ENCODE measurements at regions not wholly inside any gene's neighbourhood (a gene's known extent, or its start where the extent isn't known, plus 50 kb on each side); places are given as distances from the start of the nearest gene placed in this dataset.
"Not testable (repeated sequence)": the region's sequence is repeated elsewhere in the genome, so short reads cannot be mapped to it uniquely, and the experiment has no call there.

GRCh38 chr16:7914748-7915147 lies 582.1 kb downstream of the RBFOX1 start:
- ChIA-PET POLR2A (no interaction called here), CTCF (no interaction called here)

DNA sequence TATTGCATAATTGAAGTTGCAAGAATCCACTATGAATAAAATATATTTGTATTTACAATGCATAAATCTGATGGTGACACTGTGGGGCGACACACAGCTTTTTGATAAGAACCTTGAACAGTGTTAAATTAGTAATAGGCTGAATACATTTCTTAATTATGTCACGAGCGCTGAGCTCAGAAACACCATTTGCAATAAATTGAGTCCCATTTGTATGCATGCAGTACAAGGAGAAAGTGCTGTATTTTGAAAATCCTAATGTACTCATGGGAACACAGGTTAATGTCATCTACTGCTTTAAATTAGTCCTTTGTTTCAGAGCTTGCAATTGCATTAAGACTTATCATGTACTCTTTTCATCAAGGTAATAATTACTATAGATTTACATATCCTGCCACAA lies 579.5 kb downstream of the RBFOX1 start:
- ChIA-PET CTCF (no interaction called here), POLR2A (no interaction called here)

- CTCF ChIA-PET: no interaction called here
- POLR2A ChIA-PET: no interaction called here
These were observed 577.5 kb downstream of the RBFOX1 start for GRCh38 chr16:7910116-7910515.

GRCh38 chr16:7888411-7888810 lies 555.8 kb downstream of the RBFOX1 start:
- ChIA-PET CTCF (no interaction called here), POLR2A (no interaction called here)

- ChIA-PET POLR2A (no interaction called here), CTCF (no interaction called here)
These were observed 554.7 kb downstream of the RBFOX1 start for GRCh38 chr16:7887316-7887715.

DNA sequence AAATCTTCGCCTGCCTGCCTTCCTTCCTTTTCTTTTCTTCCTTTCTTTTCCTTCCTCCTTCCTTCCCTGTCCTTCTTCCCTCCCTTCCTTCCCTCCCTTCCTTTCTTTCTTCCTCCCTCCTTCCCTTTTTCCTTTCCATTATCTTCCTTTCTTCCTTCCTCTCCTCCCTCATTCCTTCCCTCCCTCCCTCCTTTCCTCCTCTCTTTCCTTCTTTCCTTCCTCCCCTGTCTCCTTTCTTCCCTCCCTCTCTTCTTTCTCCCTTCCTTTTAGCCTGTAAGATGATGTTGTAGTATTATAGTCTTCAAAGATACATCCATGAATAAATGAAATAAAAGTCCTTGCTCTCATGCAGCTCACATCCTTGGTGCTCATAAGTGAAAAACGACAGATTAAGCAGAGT lies 539.3 kb downstream of the RBFOX1 start:
- POLR2A ChIA-PET: no interaction called here
- CTCF ChIA-PET: no interaction called here

GRCh38 chr16:7871371-7871770 lies 538.7 kb downstream of the RBFOX1 start:
- ChIA-PET POLR2A (no interaction called here), CTCF (no interaction called here)

- ChIA-PET CTCF (no interaction called here), POLR2A (no interaction called here)
These were observed 535.2 kb downstream of the RBFOX1 start for GRCh38 chr16:7867831-7868230.

DNA sequence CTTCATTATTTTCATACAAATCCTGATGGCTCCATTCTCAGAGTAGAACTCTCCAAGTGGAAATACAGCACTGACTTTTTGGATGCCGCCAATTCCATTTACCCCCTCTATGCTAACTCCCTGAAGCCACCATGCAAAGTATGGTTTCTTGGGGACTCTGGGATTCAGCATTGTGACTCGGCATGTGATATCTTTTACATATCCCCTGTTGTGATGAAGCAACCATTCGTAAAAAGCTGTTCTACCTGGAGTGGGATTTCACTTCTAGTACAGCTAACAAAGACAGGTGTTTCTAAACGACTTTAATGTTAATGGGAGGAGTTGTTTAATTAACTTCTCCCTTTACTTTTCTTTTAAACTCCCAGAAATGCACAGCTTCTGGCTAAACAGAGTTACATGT lies 533.5 kb downstream of the RBFOX1 start:
- ChIA-PET CTCF (no interaction called here), POLR2A (no interaction called here)

DNA sequence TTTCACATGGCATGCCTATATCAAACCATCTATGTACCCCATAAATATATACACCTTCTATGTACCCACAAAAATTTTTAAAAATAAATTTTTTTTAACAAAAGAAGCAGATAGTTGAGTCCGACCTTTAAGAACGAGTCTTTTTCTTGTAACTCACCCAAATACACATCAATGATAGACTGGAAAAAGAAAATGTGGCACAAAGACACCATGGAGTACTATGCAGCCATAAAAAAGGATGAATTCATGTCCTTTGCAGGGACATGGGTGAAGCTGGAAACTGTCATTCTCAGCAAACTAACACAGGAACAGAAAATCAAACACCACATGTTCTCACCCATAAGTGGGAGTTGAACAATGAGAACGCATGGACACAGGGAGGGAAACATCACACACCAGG lies 532.7 kb downstream of the RBFOX1 start:
- CTCF ChIA-PET, POLR2A ChIA-PET: not testable (repeated sequence)

DNA sequence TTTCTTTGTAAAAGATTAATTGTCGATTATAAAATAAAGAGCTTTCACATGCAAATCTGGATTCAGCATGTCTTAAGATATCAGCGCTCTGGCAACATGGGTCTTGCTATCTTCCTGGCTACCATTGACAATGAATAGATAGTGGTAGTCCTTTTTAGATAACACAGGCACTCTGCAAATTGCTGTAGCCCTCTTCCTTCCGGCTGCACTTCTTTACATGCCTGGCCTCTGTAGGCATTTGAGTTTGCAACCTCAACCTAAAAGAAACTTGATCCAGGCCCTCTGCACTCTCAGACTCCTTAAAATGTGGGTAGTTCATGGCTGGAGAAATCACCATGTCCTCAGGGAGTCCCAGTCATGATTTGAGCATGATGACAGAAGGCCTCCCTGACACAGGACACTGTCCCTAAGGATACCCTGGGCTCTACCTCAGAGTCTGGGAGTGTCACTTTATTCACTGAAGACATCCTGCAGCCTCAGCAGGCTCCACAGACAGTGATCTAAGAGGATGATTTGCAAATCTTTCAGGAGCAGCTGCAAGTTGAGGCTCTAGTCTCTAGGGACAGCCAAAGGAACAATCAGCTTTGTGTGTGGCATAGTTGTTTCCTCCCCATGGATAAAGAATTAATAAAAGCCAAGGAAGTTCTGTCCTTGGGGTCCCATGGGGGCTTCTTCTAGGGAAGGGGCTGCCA lies 529.4 kb downstream of the RBFOX1 start:
- POLR2A ChIA-PET: no interaction called here
- CTCF ChIA-PET: no interaction called here

DNA sequence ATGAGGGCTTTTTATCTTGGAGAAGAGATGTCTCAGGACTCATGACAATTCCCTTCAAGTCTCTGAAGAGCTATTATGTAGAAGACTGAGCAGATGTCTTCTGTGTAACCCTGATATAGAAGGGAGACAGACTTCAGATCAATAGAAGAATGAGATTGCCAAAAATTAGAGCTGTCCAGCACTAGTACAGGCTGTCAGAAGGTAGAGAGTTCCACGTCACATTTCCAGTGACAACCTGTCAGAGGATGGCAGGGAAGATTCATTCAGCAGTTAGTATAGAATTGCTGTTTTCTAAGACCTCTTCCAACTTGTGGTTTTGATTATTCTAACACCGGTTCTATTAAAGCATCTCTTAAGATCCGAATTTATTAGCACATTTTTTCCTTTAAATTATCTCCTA lies 520.6 kb downstream of the RBFOX1 start:
- POLR2A ChIA-PET: no interaction called here
- CTCF ChIA-PET: no interaction called here

GRCh38 chr16:7849841-7850240 lies 517.2 kb downstream of the RBFOX1 start:
- POLR2A ChIA-PET: no interaction called here
- CTCF ChIA-PET: no interaction called here

DNA sequence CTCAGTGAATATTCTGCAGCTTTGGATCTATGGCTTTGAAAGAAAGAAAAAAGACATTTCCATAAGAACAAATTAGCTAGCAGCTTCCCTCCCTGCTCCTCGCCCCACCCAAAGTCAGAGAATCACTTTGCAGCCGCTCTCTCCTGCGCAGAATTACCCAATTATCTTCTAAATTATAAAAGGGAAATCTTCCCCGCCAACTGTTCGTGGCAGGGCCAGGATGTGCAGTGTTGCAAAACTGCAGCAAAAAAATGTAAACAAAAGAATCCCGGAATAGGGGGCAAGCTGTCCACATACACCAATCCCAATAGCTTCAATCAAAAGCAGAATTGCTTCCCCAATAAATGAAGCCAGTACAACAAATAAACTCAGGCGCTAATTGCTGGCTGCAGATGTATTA lies 510.6 kb downstream of the RBFOX1 start:
- CTCF ChIA-PET: no interaction called here

GRCh38 chr16:7839568-7839967 lies 506.9 kb downstream of the RBFOX1 start:
- CTCF ChIA-PET: no interaction called here
- POLR2A ChIA-PET: no interaction called here

More for the DNA sequence above, 510.6 kb downstream of the RBFOX1 start:
- POLR2A ChIA-PET: no interaction called here

- CTCF ChIA-PET: no interaction called here
- POLR2A ChIA-PET: no interaction called here
These were observed 502.3 kb downstream of the RBFOX1 start for GRCh38 chr16:7834771-7835431.

- ChIA-PET CTCF (no interaction called here), POLR2A (no interaction called here)
These were observed 488.2 kb downstream of the RBFOX1 start for GRCh38 chr16:7820816-7821215.

GRCh38 chr16:7805686-7806396 lies 473.2 kb downstream of the RBFOX1 start:
- ChIA-PET CTCF (interaction anchor here (0.6 kb wide), 1 partner anchor 476 kb away, joined by 3 read pairs; no protein-coding TSS in a partner anchor), POLR2A (no interaction called here)

GRCh38 chr16:7804635-7805195 lies 472.1 kb downstream of the RBFOX1 start:
- ChIA-PET POLR2A (no interaction called here), CTCF (no interaction called here)

- POLR2A ChIA-PET: no interaction called here
- CTCF ChIA-PET: no interaction called here
These were observed 459.7 kb downstream of the RBFOX1 start for GRCh38 chr16:7792346-7792745.

- POLR2A ChIA-PET: no interaction called here
- CTCF ChIA-PET: no interaction called here
These were observed 458.5 kb downstream of the RBFOX1 start for GRCh38 chr16:7791028-7791590.
